GM23338 (cell line): ENCODE measurements at regions not wholly inside any gene's neighbourhood (a gene's known extent, or its start where the extent isn't known, plus 50 kb on each side); places are given as distances from the start of the nearest gene placed in this dataset.

Source experiments
- CREB1 ChIP-seq: fragments of 250-450 bp; sonication (Bioruptor Pico); IDR thresholded peaks from 2 replicates; pipeline ENCODE4 v1.5.0; 2020; ENCODE audit warnings: low read depth, mild to moderate bottlenecking, moderate library complexity
- EZH2 ChIP-seq: fragments of 200-600 bp; sonication (generic); IDR thresholded peaks from one replicate; pipeline ENCODE4 v1.8.0; 2017; ENCODE audit warnings: antibody characterized with exemption, mild to moderate bottlenecking, low read depth; ENCODE audit not compliant: unreplicated experiment
- EZH2phosphoT487 ChIP-seq: fragments of 200-600 bp; sonication (generic); IDR thresholded peaks from one replicate; pipeline ENCODE4 v1.8.1; 2018; ENCODE audit warnings: antibody characterized with exemption; ENCODE audit not compliant: unreplicated experiment
- JUNB ChIP-seq: IDR thresholded peaks from one replicate; pipeline ENCODE4 v1.6.1; 2016; ENCODE audit warnings: antibody characterized with exemption; ENCODE audit not compliant: unreplicated experiment
- NANOG ChIP-seq: IDR thresholded peaks from 2 replicates; pipeline ENCODE4 v1.6.1; 2016; ENCODE audit warnings: antibody characterized with exemption, borderline replicate concordance
- POLR2AphosphoS5 ChIP-seq: IDR thresholded peaks from 2 replicates; pipeline ENCODE4 v1.6.1; 2016; ENCODE audit warnings: antibody characterized with exemption, low read depth
- STAT1 ChIP-seq: IDR thresholded peaks from one replicate; pipeline ENCODE4 v1.6.1; 2016; ENCODE audit warnings: antibody characterized with exemption; ENCODE audit not compliant: unreplicated experiment
- ZNF114 ChIP-seq: fragments of 250-450 bp; sonication (Bioruptor Pico); IDR thresholded peaks from 2 replicates; pipeline ENCODE4 v1.5.0; 2020; ENCODE audit warnings: mild to moderate bottlenecking, moderate library complexity
- ZNF331 ChIP-seq: fragments of 250-450 bp; sonication (Bioruptor Pico); IDR thresholded peaks from 2 replicates; pipeline ENCODE4 v1.5.0; 2020; ENCODE audit warnings: low read depth, mild to moderate bottlenecking, moderate library complexity
- TF ChIP-seq, protein P1 (sequence below), 2 experiments: fragments of 200-600 bp in 1 of 2; sonication (generic) in 1 of 2; conservative IDR thresholded peaks; 2 replicates each; pipeline versions ENCODE4 v1.5.1 to v1.6.1; 2016 to 2017; ENCODE audit warnings: antibody characterized with exemption in 2 of 2, low read depth in 2 of 2, mild to moderate bottlenecking in 2 of 2, moderate library complexity in 1 of 2
- TF ChIP-seq, protein P2 (sequence below): IDR thresholded peaks from one replicate; pipeline ENCODE4 v1.6.1; 2018; ENCODE audit warnings: antibody characterized with exemption; ENCODE audit not compliant: unreplicated experiment

DNA sequence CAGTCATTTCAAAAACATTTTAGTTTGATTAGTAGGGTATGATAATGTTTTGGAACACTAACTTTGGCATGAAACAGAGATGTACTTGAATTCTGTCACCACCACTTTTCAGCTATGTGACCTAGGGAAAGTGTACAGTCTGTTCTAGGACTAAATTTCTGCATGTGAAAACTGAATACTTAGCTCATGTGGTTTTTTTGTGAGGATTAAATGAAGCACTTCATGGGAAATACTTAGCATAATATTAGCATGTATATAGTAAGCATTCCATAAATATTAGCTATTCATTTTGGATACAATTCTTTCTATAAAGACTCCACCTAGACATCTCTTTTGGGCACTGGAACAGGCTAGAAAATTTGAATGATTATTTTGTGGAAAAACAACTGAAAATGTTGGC, 1379.4 kb downstream of the RPA4 start:
- TF ChIP-seq, protein P1, sequence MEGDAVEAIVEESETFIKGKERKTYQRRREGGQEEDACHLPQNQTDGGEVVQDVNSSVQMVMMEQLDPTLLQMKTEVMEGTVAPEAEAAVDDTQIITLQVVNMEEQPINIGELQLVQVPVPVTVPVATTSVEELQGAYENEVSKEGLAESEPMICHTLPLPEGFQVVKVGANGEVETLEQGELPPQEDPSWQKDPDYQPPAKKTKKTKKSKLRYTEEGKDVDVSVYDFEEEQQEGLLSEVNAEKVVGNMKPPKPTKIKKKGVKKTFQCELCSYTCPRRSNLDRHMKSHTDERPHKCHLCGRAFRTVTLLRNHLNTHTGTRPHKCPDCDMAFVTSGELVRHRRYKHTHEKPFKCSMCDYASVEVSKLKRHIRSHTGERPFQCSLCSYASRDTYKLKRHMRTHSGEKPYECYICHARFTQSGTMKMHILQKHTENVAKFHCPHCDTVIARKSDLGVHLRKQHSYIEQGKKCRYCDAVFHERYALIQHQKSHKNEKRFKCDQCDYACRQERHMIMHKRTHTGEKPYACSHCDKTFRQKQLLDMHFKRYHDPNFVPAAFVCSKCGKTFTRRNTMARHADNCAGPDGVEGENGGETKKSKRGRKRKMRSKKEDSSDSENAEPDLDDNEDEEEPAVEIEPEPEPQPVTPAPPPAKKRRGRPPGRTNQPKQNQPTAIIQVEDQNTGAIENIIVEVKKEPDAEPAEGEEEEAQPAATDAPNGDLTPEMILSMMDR (conservative IDR thresholded peaks at IDR 0.05; ENCODE audit: low read depth in 2 of 2): no peak
- TF ChIP-seq STAT1: no peak
- no peak for TF ChIP-seq EZH2phosphoT487
- TF ChIP-seq, protein P2, sequence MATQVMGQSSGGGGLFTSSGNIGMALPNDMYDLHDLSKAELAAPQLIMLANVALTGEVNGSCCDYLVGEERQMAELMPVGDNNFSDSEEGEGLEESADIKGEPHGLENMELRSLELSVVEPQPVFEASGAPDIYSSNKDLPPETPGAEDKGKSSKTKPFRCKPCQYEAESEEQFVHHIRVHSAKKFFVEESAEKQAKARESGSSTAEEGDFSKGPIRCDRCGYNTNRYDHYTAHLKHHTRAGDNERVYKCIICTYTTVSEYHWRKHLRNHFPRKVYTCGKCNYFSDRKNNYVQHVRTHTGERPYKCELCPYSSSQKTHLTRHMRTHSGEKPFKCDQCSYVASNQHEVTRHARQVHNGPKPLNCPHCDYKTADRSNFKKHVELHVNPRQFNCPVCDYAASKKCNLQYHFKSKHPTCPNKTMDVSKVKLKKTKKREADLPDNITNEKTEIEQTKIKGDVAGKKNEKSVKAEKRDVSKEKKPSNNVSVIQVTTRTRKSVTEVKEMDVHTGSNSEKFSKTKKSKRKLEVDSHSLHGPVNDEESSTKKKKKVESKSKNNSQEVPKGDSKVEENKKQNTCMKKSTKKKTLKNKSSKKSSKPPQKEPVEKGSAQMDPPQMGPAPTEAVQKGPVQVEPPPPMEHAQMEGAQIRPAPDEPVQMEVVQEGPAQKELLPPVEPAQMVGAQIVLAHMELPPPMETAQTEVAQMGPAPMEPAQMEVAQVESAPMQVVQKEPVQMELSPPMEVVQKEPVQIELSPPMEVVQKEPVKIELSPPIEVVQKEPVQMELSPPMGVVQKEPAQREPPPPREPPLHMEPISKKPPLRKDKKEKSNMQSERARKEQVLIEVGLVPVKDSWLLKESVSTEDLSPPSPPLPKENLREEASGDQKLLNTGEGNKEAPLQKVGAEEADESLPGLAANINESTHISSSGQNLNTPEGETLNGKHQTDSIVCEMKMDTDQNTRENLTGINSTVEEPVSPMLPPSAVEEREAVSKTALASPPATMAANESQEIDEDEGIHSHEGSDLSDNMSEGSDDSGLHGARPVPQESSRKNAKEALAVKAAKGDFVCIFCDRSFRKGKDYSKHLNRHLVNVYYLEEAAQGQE: no peak
- no peak for TF ChIP-seq EZH2
- TF ChIP-seq POLR2AphosphoS5: no peak
- no peak for TF ChIP-seq ZNF114 (CRISPR knock-in tag)
- no peak for TF ChIP-seq NANOG
- TF ChIP-seq CREB1 (CRISPR knock-in tag): no peak
- TF ChIP-seq ZNF331 (CRISPR knock-in tag): no peak
- TF ChIP-seq JUNB: no peak
